Esophagus muscularis mucosa (tissue), 3 donors: ENCODE measurements at regions not wholly inside any gene's neighbourhood (a gene's known extent, or its start where the extent isn't known, plus 50 kb on each side); places are given as distances from the start of the nearest gene placed in this dataset.

Source experiments
- EP300 ChIP-seq: sonication (generic); formaldehyde crosslinking; IDR thresholded peaks from one replicate; pipeline ENCODE4 v1.6.1; 2017; ENCODE audit warnings: antibody characterized with exemption
- TF ChIP-seq, protein P1 (sequence below), 3 experiments: fragments of 200-600 bp in 2 of 3; fragments of 450-650 bp in 1 of 3; sonication (generic) in 2 of 3; IDR thresholded peaks; one replicate each; pipeline ENCODE4 v1.5.1; 2017 to 2019; ENCODE audit warnings: antibody characterized with exemption in 3 of 3, mild to moderate bottlenecking in 2 of 3, moderate library complexity in 1 of 3

DNA sequence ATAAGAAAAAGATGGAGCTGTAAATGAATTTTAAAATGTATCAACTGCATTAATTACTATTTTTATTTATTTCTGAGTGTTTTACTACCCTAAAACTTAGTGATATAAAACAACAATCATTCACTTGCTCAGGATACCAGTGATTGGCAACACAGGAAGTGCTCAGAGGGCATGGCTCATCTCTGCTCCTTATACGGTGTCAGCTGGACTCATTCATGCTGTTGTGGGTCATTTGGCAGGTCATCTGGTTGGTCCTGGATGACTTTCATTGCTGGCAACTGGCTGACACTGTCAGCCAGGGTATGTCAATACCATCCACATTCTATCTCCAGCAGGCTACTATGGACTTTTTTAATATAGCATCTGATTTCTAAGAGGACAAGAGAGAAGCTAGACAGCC, 689.6 kb upstream of the NECTIN3 start:
- TF ChIP-seq, protein P1, sequence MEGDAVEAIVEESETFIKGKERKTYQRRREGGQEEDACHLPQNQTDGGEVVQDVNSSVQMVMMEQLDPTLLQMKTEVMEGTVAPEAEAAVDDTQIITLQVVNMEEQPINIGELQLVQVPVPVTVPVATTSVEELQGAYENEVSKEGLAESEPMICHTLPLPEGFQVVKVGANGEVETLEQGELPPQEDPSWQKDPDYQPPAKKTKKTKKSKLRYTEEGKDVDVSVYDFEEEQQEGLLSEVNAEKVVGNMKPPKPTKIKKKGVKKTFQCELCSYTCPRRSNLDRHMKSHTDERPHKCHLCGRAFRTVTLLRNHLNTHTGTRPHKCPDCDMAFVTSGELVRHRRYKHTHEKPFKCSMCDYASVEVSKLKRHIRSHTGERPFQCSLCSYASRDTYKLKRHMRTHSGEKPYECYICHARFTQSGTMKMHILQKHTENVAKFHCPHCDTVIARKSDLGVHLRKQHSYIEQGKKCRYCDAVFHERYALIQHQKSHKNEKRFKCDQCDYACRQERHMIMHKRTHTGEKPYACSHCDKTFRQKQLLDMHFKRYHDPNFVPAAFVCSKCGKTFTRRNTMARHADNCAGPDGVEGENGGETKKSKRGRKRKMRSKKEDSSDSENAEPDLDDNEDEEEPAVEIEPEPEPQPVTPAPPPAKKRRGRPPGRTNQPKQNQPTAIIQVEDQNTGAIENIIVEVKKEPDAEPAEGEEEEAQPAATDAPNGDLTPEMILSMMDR (IDR thresholded peaks at IDR 0.05): no peak
- TF ChIP-seq EP300: no peak
